ENCODE measurements at regions not wholly inside any gene's neighbourhood (a gene's known extent, or its start where the extent isn't known, plus 50 kb on each side); places are given as distances from the start of the nearest gene placed in this dataset.

DNA sequence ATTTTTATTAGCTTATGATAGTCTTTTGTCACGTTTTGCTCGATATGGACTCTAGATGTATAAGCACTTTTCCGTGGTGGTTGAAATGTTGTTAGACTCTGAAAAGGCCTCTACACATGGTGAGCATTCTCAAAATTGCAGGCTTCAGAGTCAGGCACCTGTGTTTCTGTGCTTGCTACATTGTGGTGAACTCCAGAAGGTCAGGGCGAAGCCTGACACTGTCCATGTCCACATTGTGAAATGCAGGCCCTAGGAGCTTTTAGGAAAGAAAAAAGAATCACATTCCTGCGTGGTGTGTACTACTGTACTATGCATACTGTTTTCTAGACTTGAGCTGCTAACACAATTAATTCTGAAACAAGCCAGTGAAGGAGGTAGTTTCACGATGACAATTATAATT is 86.3 kb downstream of the HS3ST1 start:
- DNase-seq, result no peak

DNA sequence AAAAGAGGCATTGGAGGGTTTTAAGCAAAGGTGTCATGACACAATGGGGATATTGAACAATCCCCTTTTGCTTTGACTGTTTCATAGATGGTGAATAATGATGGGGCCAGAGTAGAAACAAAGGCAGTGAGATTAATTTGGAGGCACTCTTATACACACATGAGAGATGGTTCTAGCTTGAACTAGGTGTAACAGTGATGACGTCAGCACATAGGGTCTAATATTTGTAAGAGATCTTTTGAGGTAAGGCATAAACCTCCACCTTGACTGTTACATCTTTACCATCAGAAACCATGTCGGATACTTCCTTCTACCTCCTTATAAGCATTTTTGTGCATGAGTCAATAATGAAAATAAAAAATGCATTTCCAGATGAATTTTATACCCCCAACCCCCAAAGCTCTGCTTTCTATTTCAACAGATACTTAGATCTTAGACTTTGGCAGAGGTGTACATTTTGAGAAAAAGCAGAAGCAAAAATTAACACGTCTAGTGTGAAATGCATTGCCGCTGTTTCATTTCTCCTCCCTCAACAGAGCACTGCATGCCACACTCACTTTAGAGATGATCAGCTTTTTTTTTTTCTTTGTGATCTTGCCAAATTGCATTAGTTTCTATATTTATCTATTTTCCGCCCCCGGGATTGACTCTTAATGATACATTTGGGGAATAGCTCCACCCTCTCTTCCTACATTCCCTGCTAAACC is 87.2 kb downstream of the HS3ST1 start:
- no peak for DNase-seq

DNA sequence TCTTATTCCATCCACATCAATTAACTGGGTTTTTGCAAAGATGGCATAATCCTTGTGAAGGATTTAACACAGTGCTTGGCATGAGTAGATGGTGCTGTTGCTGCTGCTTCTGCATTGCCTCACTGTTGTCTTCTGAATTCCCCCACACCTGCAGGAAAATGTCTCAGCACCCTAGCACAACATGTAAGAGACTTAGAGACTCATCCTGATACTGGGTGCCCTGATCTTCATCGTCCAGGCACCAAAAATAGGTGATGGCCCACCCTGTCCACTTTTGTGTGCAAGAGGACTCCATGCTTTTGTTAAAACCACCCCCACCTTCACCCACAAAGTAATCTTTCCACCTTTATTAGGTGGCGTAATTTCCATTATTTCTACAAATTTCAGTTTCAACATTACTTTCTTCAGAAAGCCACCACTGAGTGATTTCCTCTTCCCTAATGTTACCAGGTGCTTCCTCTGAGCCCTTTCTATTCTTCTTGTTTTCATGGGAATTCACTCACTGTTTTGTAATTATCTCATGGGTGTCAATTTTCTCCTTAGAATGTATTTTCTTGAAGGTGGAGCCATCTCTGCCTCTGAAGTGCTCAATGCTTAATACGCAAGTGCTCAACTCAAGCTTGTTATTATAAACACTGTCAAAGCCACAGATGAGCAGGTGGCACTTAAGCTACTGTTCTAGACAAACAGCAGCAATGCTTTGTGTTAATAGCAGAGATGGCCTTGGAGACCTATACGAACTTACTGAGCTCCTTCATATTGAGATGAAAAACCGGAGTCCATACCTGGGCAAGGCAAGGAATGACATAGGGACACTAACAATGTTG is 89.5 kb downstream of the HS3ST1 start:
- DNase-seq, result no peak

DNA sequence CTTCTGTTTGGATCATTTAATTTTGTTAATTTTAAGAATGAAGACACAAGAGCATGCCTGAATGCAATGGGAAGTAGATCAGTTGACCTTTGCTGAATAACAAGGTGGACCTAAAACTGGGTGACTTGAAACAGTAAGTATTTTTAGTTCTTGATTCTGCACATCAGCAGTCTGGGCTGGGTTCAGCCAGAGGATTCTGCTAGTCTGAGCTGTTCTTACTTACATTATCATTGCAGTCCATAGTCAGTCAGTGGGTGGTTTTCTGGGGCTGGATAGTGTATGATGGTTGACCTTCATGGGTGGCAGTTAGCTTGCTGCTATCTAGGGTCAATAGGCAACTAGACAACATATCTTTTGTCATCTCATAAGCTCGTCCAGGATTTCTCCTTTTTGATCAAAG is 91.4 kb downstream of the HS3ST1 start:
- DNase-seq, result no peak

DNA sequence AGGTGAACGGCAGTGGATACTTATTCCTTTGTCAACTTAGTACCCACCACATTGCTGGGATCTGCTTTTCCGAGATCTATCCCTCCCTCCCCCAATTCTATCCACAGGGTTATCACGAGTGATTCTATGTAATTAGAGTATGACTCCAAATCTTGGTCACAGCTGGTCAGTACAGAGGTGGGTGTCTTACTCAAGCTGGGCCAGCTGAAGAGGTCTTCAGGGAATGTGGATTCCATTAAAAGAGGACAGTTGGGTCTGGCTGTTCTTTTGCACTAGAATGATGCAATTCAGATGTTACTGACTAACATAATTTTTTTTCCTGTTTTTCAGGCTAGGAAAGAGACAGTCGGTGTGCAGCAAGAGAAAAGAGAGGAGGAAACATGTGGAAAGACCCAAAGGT is 92.3 kb downstream of the HS3ST1 start:
- no peak for DNase-seq

DNA sequence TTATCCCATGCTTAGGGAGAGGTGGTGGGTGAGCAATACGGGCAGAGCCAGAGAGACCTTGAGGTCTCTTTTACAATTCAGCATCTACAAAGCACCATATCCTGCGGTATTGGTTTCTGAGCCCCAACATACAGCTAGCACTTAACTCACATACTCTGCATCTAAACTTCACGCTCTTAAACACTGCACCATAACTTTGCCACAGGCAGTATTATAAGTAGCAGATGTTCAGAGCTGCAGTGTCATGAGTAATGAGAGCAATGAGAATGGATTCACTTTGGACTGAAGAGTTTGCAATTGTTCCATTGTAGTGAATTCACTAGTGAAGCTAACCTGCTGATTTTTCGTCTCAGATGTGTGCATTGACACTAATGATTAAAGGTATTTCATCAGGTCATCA is 93.8 kb downstream of the HS3ST1 start:
- DNase-seq, result no peak

DNA sequence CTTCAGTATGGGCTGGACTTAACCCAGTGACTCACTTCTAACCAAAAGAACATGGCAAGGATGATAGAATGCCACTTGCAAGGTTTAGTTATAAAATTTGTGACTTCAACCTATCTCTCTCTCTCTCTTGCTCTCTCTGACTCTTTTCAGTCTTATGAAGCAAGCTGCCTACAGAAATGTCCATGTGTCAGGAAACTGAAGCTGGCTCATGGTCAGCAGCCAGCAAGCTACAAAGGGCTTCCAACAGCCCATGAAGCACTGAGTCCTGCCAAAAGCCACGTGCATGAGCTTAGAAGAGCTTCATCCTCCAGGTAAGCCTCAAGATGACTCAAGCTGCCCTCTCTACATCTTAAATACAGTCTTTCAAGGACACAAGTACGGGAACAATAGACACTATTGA is 100.3 kb downstream of the HS3ST1 start:
- no peak for DNase-seq

DNA sequence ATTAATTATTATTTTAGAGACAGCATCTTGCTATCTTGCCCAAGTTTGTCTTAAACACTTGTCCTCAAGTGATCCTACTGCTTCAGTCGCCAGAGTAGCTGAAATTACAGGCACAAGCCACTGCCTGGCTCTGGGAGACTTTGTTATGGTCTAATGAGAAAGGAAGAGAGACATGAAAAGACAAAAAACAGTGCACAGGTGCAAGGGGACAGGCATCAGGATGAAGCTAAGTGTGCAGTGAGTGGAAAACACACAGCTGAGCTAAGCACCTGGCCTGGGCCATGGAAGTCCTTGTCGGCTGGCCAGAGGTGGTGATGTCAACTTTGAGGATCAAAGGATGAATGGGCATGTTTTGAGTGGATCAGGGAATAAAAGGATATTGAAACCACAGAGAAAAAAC is 102.7 kb downstream of the HS3ST1 start:
- DNase-seq, result no peak

DNA sequence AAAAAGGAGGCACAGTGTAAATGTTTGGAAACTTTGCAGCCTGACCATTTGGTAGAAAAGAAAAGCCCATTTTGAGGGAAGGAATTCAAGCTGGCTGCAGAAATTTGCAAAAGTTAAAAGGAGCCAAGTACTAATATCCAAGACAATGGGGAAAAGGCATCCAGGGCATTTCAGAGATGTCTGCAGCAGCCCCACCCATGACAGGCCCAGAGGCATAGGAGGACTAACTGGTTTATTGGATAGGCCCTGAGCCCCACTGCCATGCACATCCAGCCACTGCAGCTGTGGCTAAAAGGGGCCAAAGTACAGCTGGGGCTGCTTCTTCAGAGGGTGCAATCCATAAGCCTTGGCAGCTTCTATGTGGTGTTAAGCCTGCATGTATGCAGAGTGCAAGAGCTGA is 104.9 kb downstream of the HS3ST1 start:
- no peak for DNase-seq

DNA sequence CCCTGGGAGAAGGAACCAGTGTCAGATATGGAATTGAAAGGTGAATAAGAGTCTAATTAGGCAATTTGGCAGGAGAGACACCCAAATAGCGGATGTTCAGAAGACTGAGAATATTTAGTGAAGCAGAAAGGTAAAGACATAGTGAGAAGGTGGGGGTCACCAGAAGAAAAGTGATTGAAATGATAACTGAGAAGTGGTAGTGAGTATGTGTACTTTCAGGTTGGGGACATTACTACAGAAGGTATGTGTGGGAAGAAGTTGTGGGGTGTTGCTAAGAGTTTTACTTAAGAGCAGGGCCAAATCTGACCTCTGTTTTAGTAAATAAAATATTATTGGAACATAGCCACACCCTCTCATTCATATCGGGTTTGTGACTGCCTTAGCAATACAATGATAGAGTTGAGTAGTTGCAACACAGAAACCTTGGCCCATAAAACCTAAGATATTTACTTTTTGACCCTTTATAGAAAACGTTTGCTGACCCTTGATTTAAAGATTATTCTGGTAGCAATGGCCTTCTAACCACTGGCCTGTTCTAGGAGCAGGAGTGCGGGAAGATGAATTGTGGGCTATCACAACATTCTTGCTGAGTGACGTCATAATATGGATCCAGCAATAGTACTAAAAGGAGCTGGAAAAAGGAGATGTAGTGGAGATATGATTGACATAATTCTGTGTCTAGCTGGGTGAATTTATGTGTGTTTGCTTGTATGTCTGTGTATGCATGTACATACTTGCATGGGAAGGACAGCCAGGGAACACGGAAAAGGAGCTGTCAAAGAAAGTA is 115.3 kb downstream of the HS3ST1 start:
- no peak for DNase-seq

DNA sequence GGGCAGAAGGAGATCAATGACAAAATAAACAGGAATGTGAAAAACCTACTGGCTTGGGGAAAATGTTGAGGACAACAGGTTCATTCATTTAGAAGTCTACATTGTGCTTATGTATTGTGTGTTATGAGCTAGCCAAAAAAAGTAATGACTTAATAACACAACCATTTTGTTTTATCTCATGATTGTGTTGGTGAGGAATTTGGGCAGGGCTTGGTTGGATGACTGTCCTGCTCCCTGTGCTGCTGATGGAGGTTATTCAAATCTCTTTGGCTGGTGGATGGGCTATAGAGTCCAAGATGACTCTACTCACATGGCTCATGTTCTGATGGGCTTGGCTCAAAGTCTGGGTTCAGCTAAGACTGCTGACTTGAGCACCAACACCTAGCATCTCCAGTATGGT is 116.3 kb downstream of the HS3ST1 start:
- DNase-seq, result no peak

DNA sequence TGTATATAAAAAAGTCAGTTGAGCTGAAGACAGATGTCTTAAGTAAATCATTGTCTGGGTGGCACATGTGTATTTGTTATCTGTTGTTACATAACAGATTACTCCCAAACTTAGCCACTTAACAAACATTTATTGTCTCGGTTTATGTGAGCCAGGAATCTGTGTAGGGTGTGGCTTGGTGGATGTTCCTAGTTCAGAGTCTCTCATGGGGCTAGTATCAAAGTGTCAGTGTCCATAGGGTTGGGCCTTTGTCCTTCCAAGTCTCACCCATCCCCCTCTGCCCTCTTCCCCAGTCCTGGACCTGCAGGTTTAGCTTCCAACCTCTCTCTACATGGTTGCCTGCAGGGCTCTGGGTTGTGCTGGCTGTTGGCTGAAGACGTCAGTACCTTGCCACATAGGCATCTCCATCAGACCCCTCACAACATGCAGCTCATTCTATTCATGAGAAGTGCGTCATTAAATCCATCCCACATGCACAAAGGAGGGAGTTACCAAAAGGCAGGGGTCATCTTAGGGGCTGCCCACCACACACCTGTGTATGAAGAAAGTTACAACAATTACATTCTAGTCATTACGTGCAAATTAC is 127.5 kb downstream of the HS3ST1 start:
- DNase-seq, result no peak

DNA sequence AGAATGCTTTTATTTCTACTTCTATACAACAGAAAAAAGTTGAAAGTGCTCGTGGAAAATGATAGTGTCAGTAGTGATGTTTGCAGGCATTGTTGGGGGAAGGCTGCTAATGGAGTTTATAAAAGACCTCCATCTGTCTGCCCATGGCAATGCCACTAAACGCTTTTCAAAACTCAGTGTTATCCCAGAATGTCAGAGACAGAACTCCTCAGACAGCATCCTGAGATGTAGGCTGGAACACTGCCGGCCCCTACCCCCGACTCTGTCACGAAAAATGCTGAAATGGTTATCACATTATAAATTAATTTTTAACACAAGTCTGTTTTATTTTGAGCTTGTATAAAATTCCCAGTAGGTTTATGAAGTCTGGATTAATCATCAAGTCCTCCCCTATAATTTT is 128.9 kb downstream of the HS3ST1 start:
- no peak for DNase-seq

DNA sequence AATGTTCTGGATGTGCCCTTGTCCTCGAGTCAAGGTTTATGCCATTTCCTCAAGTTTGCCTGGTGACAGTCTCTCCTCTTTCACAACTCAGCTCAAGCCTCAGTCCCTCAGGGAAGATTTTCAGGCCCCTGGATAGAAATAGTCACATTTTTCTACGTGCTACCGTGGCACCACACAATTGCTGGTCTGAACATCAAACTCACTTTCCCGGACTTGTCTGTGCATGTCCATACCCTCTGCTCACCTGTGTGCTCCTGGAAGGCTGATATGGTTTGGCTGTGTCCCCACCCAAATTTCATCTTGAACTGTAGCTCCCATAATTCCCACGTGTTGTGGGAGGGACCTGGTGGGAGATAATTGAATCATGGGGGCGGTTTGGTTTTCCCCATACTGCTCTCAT is 129.7 kb downstream of the HS3ST1 start:
- no peak for DNase-seq

DNA sequence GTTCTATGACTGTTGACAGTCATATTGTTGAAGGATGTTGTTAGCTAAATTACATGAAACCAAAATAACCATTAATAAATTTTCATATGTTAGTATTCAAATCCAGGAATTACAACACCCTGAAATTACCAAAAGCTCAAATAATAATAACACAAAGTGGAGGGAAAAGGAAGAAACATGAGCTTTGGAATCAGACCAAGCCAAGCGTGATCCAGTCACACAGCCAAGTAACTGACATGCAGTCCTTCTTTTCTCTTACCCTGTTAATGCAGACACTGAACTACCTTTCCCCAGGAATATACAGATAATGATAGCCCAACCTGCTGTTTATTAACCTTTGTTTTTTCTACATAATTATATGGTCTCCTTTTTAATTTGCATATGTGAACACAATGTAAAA is 130.2 kb downstream of the HS3ST1 start:
- no peak for DNase-seq

DNA sequence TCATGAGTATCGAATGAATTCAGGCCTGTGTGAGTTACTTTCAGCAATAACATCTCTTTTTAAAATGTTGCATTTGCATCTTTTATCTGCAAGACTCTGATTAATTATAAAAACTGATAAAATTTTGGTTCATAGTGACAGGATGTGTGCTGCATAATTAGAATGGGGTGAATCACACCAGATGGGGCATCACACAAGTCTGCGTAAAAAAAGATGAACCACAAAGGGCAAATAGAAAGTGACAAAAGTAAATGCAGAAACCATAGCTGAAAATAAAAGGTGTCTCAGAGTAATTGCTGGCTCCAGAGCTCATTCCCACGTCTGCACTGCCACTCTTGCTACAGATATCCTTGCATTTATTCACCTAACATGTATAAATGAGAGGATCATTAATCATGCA is 131.1 kb downstream of the HS3ST1 start:
- DNase-seq, result no peak

DNA sequence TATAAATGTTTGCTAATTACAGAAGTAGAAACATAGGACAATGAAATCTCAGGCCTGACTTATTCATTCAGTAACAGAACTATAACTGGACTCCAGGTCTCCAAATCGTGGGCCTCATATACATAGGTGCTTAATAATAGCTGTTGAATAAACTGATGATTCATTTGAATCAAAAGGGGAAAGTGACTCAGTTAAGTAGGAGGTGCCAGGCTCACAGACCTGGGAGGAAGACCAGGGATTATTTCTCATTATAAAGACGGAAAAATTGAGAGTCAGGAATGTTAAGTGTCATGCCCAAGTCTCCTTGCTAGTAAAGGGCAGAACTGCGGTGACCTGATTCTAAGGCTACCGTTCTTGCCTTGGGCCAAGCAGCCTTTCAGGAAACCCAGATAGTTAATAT is 131.5 kb downstream of the HS3ST1 start:
- DNase-seq, result no peak

DNA sequence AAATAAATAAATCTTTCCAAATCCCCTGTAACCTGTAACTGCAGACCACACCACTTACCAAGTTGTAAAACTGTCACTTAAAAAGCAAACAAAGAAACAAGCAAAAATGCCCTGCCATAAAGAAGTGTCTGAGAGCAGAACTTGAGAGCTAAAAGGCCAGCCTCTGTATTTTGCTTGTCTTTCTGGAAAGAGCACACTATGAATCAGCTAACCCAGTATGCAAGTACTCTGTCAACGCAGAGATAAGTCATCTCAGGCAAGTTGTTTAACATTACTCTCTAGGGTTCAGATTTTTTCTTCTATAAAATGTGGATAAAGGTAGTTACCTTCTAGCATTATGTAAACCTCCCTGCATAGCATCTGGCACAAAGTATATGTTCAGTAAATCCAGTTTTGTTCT is 134.8 kb downstream of the HS3ST1 start:
- no peak for DNase-seq

DNA sequence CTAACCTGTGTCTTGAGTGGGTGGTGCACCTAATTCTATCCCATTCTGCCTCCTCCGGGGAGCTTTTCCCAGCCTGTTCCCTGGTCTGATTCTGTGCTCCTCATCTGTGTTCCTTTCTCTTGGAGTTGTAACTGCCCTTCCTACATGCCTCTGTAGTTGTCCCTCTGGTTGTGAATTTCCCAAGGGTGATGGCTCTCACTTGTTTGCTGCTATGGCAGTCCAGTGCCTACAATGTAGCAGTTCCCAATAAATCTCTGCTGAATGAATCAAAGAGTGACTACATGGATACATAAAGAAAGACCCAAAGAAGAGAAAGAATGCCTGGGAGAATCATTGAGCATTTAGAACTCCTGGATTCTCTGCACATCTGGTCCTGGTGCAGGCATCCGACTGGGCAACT is 141.6 kb downstream of the HS3ST1 start:
- no peak for DNase-seq

DNA sequence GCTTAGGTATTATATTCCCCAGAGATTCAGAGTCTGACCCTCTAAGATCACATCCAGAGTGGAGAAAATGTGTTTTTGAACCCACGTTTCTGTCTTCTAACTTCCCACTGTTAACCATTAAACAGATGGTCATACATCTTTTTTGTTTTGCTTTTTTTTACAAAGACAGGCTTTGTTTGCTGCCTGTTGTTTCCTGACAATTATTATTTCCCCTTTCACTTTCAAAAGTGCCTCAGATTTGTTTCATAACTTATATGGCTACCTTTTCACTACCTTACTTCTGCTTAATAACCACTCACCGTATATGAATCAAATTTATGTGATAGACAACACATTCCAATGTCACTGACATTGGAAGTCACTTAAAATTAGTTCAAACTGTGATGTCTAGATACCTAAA is 142.2 kb downstream of the HS3ST1 start:
- DNase-seq, result no peak

DNA sequence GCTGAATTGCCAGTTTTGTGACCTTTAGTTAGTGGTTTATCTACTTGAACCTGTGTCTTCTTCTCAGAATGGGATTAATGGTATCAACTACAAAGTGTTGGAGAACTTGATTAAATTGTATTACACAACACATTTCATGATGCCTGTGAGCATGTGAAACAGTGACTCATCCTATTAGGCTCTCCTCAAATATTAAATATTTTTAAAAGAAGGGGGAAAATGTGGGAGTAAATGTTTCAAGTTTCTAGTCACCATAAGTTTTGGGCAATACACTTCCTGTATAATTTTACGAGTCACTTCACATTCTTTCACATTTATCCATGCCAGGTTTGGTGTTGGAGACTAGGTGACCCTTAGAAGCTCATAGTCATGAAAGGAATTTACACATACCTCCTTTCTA is 147.0 kb downstream of the HS3ST1 start:
- no peak for DNase-seq

DNA sequence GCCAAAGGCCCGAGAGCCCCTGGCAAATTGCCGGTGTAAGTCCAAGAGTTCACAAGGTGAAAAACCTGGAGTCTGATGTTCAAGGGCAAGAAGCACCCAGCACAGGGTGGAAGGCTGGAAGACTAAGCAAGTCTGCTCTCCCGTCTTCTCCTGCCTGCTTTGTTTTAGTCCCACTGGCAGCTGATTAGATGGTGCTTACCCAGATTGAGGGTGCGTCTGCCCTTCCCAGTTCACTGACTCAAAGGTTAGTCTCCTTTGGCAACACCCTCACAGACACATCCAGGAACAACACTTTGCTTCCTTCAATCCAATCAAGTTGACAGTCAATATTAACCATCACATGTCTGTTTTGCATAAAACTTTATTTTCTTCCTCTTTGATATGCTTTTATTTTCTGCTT is 157.4 kb downstream of the HS3ST1 start:
- no peak for DNase-seq

DNA sequence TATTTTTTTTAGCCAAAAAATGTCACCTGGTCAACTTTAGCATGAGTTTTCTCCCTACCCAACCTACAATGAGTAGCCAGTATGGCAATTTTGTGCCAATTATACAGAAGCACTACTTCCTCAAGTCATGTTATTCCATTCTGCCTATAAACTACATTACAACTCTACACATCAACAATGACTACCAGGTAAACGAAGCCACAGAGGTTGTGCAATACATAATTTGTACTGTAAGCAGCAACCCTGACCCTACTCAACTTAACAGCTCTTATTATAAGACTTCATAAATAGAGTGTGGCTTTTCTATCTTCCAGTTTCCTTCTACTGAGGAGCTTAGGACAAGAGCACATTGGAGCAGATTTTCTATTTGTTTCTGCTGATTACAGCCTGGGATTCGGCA is 160.5 kb downstream of the HS3ST1 start:
- no peak for DNase-seq

DNA sequence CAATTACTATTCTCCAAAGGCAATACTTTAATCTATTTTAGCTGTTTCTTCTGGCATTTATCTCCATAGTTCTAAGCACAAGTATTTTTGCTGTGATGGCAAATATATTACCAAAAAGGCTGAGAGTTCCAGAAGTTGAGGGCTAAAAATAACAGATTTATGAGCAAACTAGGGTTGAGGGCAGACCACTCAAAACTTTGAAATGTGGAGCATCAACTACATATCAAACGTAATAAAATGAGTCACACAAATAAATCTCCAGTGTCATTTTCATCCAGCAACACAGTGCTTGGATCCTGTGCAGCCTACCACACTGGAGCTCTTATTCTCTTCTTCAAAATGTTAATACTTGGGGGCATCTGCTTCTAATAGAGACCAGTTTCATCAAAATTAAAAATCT is 163.9 kb downstream of the HS3ST1 start:
- no peak for DNase-seq

Data from stimulated activated CD4-positive, alpha-beta T cell treated with anti-CD3 and anti-CD28 coated beads, Interleukin-2, amount 100 ng/mL, for 24 hours (primary cell).